Type B pancreatic cell (in vitro differentiated cells): ENCODE measurements at regions not wholly inside any gene's neighbourhood (a gene's known extent, or its start where the extent isn't known, plus 50 kb on each side); places are given as distances from the start of the nearest gene placed in this dataset.

Experiments
- DNase-seq: peaks from one replicate; pipeline ENCODE4 v3.0.0; 2021; ENCODE audit warnings: mixed read lengths; ENCODE audit not compliant: unreplicated experiment; ENCODE audit errors: extremely low spot score
- H3K27ac Mint-ChIP-seq: 2 replicates; pipeline ENCODE4 v1.8.0; 2021; ENCODE audit warnings: mild to moderate bottlenecking, mixed read lengths
- H3K27me3 Mint-ChIP-seq: 2 replicates; pipeline ENCODE4 v1.8.0; 2021; ENCODE audit warnings: mixed read lengths
- H3K36me3 Mint-ChIP-seq: 2 replicates; pipeline ENCODE4 v1.8.0; 2021; ENCODE audit warnings: mixed read lengths
- H3K4me1 Mint-ChIP-seq: one replicate; pipeline ENCODE4 v1.8.0; 2021; ENCODE audit warnings: mixed read lengths; ENCODE audit not compliant: unreplicated experiment
- H3K4me3 Mint-ChIP-seq: 2 replicates; pipeline ENCODE4 v1.8.0; 2021; ENCODE audit warnings: mild to moderate bottlenecking, mixed read lengths
- H3K9me3 Mint-ChIP-seq: 2 replicates; pipeline ENCODE4 v1.8.0; 2021; ENCODE audit warnings: mixed read lengths
- TF ChIP-seq, protein P1 (sequence below): fragments of 200-600 bp; sonication (generic); conservative IDR thresholded peaks from 2 replicates; pipeline ENCODE4 v1.5.0; 2021; ENCODE audit warnings: antibody characterized with exemption, mild to moderate bottlenecking

DNA sequence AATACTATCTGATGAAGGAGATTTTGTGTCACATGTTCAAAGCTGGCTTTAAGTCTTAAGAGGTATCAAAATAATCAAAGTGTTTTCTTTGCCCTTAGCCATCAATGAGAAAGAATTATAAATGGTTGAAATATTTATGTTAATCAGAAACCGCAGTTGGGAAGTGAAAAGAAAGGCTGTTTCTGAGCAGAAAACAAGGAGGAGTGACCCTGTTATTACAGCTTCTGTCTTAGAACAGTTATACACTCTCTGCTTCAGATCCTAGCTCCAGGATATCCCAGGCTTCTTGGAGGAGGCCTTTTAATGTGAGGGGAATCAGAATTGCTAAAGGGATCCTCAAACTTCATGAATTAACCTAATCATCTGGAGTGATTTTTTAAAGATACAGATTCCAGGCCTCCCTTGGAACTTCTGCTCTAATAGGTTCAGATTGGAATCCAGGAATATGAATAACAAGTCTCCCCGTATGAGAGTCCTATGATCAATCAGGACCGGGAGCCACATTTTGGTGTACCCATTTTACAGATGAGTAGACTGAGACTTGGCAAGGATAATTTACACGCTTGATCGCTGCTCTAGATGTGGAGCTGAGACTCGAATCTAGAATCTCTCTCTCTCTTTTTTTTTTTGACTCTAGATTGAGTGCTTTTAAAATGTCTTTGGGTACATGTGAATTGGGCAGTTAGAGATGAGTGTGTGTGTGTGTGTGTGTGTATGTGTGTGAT lies 50.8 kb upstream of the JAG1 start:
- Mint-ChIP-seq H3K4me3 (no peak overlapping the region), H3K27me3 (peaks cover 8% of the 10 kb centered on the region), H3K27ac (no peak overlapping the region), H3K9me3 (peaks cover 8% of the 10 kb centered on the region), H3K36me3 (no peaks in the 10 kb centered on the region), H3K4me1 (peaks cover 26% of the 10 kb centered on the region)
- no peak for DNase-seq
- TF ChIP-seq, protein P1, sequence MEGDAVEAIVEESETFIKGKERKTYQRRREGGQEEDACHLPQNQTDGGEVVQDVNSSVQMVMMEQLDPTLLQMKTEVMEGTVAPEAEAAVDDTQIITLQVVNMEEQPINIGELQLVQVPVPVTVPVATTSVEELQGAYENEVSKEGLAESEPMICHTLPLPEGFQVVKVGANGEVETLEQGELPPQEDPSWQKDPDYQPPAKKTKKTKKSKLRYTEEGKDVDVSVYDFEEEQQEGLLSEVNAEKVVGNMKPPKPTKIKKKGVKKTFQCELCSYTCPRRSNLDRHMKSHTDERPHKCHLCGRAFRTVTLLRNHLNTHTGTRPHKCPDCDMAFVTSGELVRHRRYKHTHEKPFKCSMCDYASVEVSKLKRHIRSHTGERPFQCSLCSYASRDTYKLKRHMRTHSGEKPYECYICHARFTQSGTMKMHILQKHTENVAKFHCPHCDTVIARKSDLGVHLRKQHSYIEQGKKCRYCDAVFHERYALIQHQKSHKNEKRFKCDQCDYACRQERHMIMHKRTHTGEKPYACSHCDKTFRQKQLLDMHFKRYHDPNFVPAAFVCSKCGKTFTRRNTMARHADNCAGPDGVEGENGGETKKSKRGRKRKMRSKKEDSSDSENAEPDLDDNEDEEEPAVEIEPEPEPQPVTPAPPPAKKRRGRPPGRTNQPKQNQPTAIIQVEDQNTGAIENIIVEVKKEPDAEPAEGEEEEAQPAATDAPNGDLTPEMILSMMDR = no peak

- no peak for DNase-seq
- H3K4me3 Mint-ChIP-seq = no peak overlapping the region
- H3K9me3 Mint-ChIP-seq = peaks cover 8% of the 10 kb centered on the region
- H3K27ac Mint-ChIP-seq = no peak overlapping the region
- TF ChIP-seq, protein P1 = no peak
- H3K36me3 Mint-ChIP-seq = no peaks in the 10 kb centered on the region
- peaks cover 3% of the 10 kb centered on the region for H3K27me3 Mint-ChIP-seq
- H3K4me1 Mint-ChIP-seq = peaks cover 4% of the 10 kb centered on the region
These were observed 55.3 kb upstream of the JAG1 start for GRCh38 chr20:10728873-10729670.

DNA sequence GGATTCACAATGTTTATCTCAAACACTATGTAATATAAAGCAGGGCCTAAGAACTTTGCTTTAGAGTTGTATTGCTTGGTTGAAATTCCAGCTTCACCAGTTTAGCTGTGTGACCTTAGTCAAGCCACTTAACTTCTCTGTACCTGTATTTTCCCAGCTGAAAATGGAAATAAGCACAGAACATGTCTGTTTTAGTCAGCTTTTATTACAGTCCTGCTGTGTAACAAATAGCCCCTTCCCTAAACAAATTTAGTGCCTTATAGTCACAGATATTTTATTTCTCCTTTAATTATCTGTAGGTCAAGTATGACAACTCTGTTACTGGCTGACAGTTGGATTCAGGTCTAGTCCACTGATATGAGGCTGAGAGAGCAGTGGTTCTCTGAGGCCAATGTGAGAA lies 56.0 kb upstream of the JAG1 start:
- Mint-ChIP-seq H3K27ac (no peak overlapping the region), H3K9me3 (peaks cover 8% of the 10 kb centered on the region), H3K4me1 (no peaks in the 10 kb centered on the region), H3K36me3 (no peaks in the 10 kb centered on the region), H3K4me3 (no peak overlapping the region), H3K27me3 (peaks cover 3% of the 10 kb centered on the region)
- TF ChIP-seq, protein P1 = no peak
- DNase-seq = no peak

DNA sequence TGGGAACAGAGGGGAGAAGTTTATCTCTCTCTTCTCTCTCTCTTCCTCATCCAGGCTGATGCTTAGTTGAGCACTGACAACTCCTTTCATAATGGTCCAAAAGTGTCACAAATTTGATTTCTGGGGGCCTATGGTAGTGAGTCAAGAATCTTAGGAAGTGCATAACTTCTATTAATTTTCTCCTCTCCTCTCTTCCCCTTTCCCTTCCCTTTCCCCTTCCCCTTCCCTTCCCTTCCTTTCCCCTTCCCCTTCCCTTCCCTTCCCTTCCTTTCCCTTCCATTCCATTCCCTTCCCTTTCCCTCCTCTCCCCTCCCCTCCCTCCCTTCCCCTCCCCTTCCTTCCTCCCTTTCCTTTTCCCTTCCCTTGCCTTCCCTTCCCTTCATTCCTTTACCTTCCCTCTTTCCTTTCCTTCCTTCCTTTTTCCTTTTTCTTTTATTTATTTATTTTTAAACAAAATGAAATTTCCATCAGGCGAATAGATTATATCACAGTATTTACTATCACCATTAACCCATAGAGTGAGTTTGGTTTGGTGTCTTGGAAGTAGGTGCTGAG lies 56.9 kb upstream of the JAG1 start:
- TF ChIP-seq, protein P1 = no peak
- no peaks in the 10 kb centered on the region for H3K4me1 Mint-ChIP-seq
- no peak overlapping the region for H3K4me3 Mint-ChIP-seq
- no peak for DNase-seq
- peaks cover 8% of the 10 kb centered on the region for H3K9me3 Mint-ChIP-seq
- H3K27ac Mint-ChIP-seq = no peak overlapping the region
- peaks cover 3% of the 10 kb centered on the region for H3K27me3 Mint-ChIP-seq
- H3K36me3 Mint-ChIP-seq = no peaks in the 10 kb centered on the region

DNA sequence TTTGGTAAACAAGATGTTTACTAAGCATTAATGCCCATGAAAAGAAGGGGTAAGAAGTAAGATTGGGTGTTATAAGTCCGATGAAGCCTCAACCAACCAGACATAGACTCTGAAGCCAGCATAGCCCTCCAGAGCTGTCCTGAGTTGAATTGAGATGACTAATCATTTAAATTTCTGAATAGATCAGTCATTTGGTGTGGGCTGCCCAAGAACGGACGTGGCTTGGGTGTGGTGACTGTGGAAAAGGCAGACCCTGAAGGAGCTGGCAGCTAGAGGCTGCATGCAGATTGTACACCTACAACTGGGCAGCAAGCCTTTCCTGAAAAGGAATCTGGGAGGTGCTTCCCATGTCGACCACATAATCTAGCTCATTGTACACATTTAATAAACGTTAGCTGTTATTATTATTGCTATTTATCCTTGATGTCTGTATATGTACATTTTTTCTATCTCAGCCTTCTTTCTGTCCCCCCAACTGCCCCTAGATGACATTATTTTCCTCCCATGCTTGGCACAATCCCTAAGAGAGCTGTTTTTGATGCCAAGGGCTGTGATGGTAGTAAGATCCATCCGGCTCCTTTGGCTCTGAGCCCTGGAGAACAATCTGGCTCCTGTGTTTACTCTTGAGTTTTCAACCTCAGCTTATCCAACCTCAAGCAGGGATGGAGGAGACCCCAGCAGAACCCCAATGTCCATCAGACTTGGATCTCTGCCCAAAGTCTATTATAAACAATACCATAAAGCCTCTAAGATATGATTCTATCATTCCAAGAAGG lies 57.6 kb upstream of the JAG1 start:
- Mint-ChIP-seq H3K4me3 (no peak overlapping the region), H3K4me1 (no peaks in the 10 kb centered on the region), H3K36me3 (no peaks in the 10 kb centered on the region), H3K9me3 (peaks cover 5% of the 10 kb centered on the region), H3K27ac (no peak overlapping the region), H3K27me3 (peaks cover under 1% of the 10 kb centered on the region)
- DNase-seq = no peak
- TF ChIP-seq, protein P1 = no peak
